H1 (cell line): ENCODE measurements at regions not wholly inside any gene's neighbourhood (a gene's known extent, or its start where the extent isn't known, plus 50 kb on each side); places are given as distances from the start of the nearest gene placed in this dataset.

ENCODE experiments used
- CTCF ChIA-PET: fragments of 300-600 bp; sonication (Branson Sonifier 250); formaldehyde crosslinking; loops from one replicate; lab custom pipeline; 2021; ENCODE audit not compliant: partially characterized antibody; lab: Charles Lee
- POLR2A ChIA-PET: fragments of 300-600 bp; sonication (Branson Sonifier 250); formaldehyde crosslinking; loops from one replicate; lab custom pipeline; 2021; ENCODE audit warnings: inconsistent platforms; ENCODE audit not compliant: partially characterized antibody; lab: Charles Lee
- DNase-seq, 2 experiments: peaks; one replicate each; pipeline versions ENCODE4 v3.0.0 to v3.0.0-alpha.2; 2010 to 2022; ENCODE audit warnings: low spot score in 2 of 2, low read depth in 1 of 2, mixed read lengths in 1 of 2
- FAIRE-seq: peaks from 2 replicates; lab custom pipeline; 2011; peaks lifted over from hg19 to GRCh38; lab: Jason Lieb, UNC
- H2AFZ ChIP-seq: 2 replicates; pipeline ENCODE4 v1.8.1; 2012; ENCODE audit warnings: low read length, inconsistent platforms
- H2AK5ac ChIP-seq: 2 replicates; pipeline ENCODE4 v1.6.1; 2013; ENCODE audit warnings: low read depth, low read length
- H2BK120ac ChIP-seq: replicated peaks from 2 replicates; pipeline ENCODE3; 2013; ENCODE audit warnings: low read depth, low read length, inconsistent platforms
- H2BK12ac ChIP-seq: 2 replicates; pipeline ENCODE4 v1.6.1; 2013; ENCODE audit warnings: low read depth, low read length
- H2BK15ac ChIP-seq: 2 replicates; pipeline ENCODE4 v1.6.1; 2013; ENCODE audit warnings: low read length
- H2BK20ac ChIP-seq: 2 replicates; pipeline ENCODE4 v1.6.1; 2013; ENCODE audit warnings: low read length
- H2BK5ac ChIP-seq: 2 replicates; pipeline ENCODE4 v1.6.1; 2013; ENCODE audit warnings: low read depth, low read length
- H3K14ac ChIP-seq: 2 replicates; pipeline ENCODE4 v1.6.1; 2013; ENCODE audit warnings: inconsistent platforms; ENCODE audit not compliant: insufficient read length
- H3K18ac ChIP-seq: 2 replicates; pipeline ENCODE4 v1.6.1; 2013; ENCODE audit warnings: low read length; ENCODE audit errors: extremely low read depth
- H3K23ac ChIP-seq: 2 replicates; pipeline ENCODE4 v1.6.1; 2013; ENCODE audit warnings: inconsistent platforms; ENCODE audit not compliant: insufficient read length
- H3K23me2 ChIP-seq: 2 replicates; pipeline ENCODE4 v1.6.1; 2013; ENCODE audit warnings: low read depth, low read length
- H3K27ac ChIP-seq: 2 replicates; pipeline ENCODE4 v1.6.1; 2011; ENCODE audit warnings: low read depth, low read length, inconsistent platforms
- H3K27me3 ChIP-seq, 4 experiments: replicated peaks in 1 of 4; 1 replicate in 1 of 4; 2 replicates in 3 of 4; pipeline versions ENCODE4 v1.6.1 to v1.8.1; 2011 to 2013; ENCODE audit warnings: low read length in 3 of 4, mild to moderate bottlenecking in 3 of 4, inconsistent platforms in 2 of 4, mixed read lengths in 2 of 4, moderate library complexity in 1 of 4; ENCODE audit not compliant: control insufficient read depth in 3 of 4, insufficient read depth in 3 of 4; ENCODE audit errors: extremely low read depth in 1 of 4
- H3K36me3 ChIP-seq, 4 experiments: 2 replicates each; pipeline versions ENCODE4 v1.6.1 to v1.8.1; 2011 to 2013; ENCODE audit warnings: mild to moderate bottlenecking in 4 of 4, low read length in 3 of 4, moderate library complexity in 2 of 4, control low read depth in 1 of 4, inconsistent platforms in 1 of 4; ENCODE audit not compliant: insufficient read depth in 4 of 4, control insufficient read depth in 2 of 4
- H3K4ac ChIP-seq: replicated peaks from 2 replicates; pipeline ENCODE3; 2013; ENCODE audit warnings: low read length, low read depth, mixed read lengths, inconsistent platforms; ENCODE audit not compliant: insufficient read length
- H3K4me1 ChIP-seq, 4 experiments: replicated peaks in 1 of 4; 1 replicate in 1 of 4; 2 replicates in 3 of 4; pipeline versions ENCODE4 v1.6.1 to v1.8.1; 2011 to 2013; ENCODE audit warnings: low read length in 3 of 4, inconsistent platforms in 2 of 4, mixed read lengths in 1 of 4; ENCODE audit not compliant: insufficient read depth in 4 of 4, control insufficient read depth in 3 of 4
- H3K4me2 ChIP-seq, 2 experiments: 2 replicates each; pipeline versions ENCODE4 v1.6.1 to v1.8.1; 2011 to 2013; ENCODE audit warnings: low read depth in 2 of 2, low read length in 2 of 2, control low read depth in 1 of 2, inconsistent platforms in 1 of 2, mild to moderate bottlenecking in 1 of 2; ENCODE audit not compliant: insufficient read depth in 1 of 2
- H3K4me3 ChIP-seq, 4 experiments: fragments of 200-600, 300-600 bp in 1 of 4; sonication (generic), shearing (Covaris generic), sonication (Bioruptor Twin) in 1 of 4; 2 replicates each; pipeline versions ENCODE4 v1.5.1 to v1.8.1; 2011 to 2016; ENCODE audit warnings: low read length in 4 of 4, low read depth in 3 of 4, control low read depth in 2 of 4, inconsistent platforms in 2 of 4, mild to moderate bottlenecking in 2 of 4, mixed read lengths in 1 of 4, moderate library complexity in 1 of 4; ENCODE audit not compliant: insufficient read depth in 2 of 4; ENCODE audit errors: extremely low read depth in 1 of 4
- H3K56ac ChIP-seq: replicated peaks from 2 replicates; pipeline ENCODE3; 2013; ENCODE audit warnings: low read depth, mild to moderate bottlenecking, mixed read lengths, low read length, inconsistent platforms; ENCODE audit not compliant: insufficient read length
- H3K79me1 ChIP-seq: 2 replicates; pipeline ENCODE4 v1.6.1; 2013; ENCODE audit warnings: low read depth, low read length, control low read depth
- H3K79me2 ChIP-seq, 2 experiments: 2 replicates each; pipeline versions ENCODE4 v1.6.1 to v1.8.1; 2012 to 2013; ENCODE audit warnings: low read length in 2 of 2, mild to moderate bottlenecking in 2 of 2, inconsistent platforms in 1 of 2; ENCODE audit not compliant: insufficient read depth in 2 of 2, control insufficient read depth in 1 of 2
- H3K9ac ChIP-seq, 4 experiments: replicated peaks in 1 of 4; 1 replicate in 1 of 4; 2 replicates in 3 of 4; pipeline versions ENCODE4 v1.6.1 to v1.8.1; 2011 to 2013; ENCODE audit warnings: low read depth in 3 of 4, low read length in 3 of 4, control low read depth in 2 of 4, mild to moderate bottlenecking in 2 of 4, moderate library complexity in 2 of 4, inconsistent platforms in 1 of 4; ENCODE audit errors: extremely low read depth in 1 of 4
- H3K9me3 ChIP-seq, 2 experiments: 2 replicates each; pipeline versions ENCODE4 v1.6.1 to v1.8.1; 2012 to 2013; ENCODE audit warnings: mild to moderate bottlenecking in 2 of 2, moderate library complexity in 2 of 2, control low read depth in 1 of 2, inconsistent platforms in 1 of 2, low read depth in 1 of 2, low read length in 1 of 2, mixed read lengths in 1 of 2; ENCODE audit not compliant: insufficient read depth in 2 of 2
- H4K20me1 ChIP-seq, 2 experiments: replicated peaks in 1 of 2; 2 replicates each; pipeline versions ENCODE3 to v1.8.1; 2011 to 2013; ENCODE audit warnings: inconsistent platforms in 2 of 2, low read length in 2 of 2, mild to moderate bottlenecking in 1 of 2; ENCODE audit not compliant: insufficient read depth in 2 of 2, control insufficient read depth in 1 of 2
- H4K5ac ChIP-seq: 2 replicates; pipeline ENCODE4 v1.6.1; 2013; ENCODE audit warnings: low read length, low read depth, mixed read lengths, inconsistent platforms; ENCODE audit not compliant: insufficient read length
- H4K8ac ChIP-seq: 2 replicates; pipeline ENCODE4 v1.8.0; 2013; ENCODE audit warnings: mild to moderate bottlenecking, moderate library complexity, low read length, inconsistent platforms; ENCODE audit not compliant: insufficient read depth; ENCODE audit errors: extremely low read depth
- H4K91ac ChIP-seq: replicated peaks from 2 replicates; pipeline ENCODE3; 2013; ENCODE audit warnings: low read length, mixed read lengths, inconsistent platforms; ENCODE audit not compliant: insufficient read length
- BRCA1 ChIP-seq: IDR thresholded peaks from 2 replicates; pipeline ENCODE4 v1.6.1; 2012; ENCODE audit warnings: low read depth, low read length, improper control_type of control experiment
- SP2 ChIP-seq: IDR thresholded peaks from 2 replicates; pipeline ENCODE4 v1.6.1; 2012; ENCODE audit warnings: mild to moderate bottlenecking, low read length, inconsistent platforms
- WGBS, 2 experiments: shearing (Covaris generic) in 1 of 2; methylation state at CpG; one replicate each; pipeline versions ENCODE4 v1.1.6 to v1.1.7; 2013 to 2015; ENCODE audit warnings: low lambda C conversion rate in 2 of 2, mixed read lengths in 2 of 2, inconsistent platforms in 1 of 2, low coverage in 1 of 2, missing lambda C conversion rate in 1 of 2; ENCODE audit not compliant: insufficient replicate concordance in 2 of 2, insufficient coverage in 1 of 2, insufficient read length in 1 of 2; ENCODE audit errors: extremely low coverage in 1 of 2, missing lambda C conversion rate in 1 of 2; 5-methylcytosine and 5-hydroxymethylcytosine counted together

DNA sequence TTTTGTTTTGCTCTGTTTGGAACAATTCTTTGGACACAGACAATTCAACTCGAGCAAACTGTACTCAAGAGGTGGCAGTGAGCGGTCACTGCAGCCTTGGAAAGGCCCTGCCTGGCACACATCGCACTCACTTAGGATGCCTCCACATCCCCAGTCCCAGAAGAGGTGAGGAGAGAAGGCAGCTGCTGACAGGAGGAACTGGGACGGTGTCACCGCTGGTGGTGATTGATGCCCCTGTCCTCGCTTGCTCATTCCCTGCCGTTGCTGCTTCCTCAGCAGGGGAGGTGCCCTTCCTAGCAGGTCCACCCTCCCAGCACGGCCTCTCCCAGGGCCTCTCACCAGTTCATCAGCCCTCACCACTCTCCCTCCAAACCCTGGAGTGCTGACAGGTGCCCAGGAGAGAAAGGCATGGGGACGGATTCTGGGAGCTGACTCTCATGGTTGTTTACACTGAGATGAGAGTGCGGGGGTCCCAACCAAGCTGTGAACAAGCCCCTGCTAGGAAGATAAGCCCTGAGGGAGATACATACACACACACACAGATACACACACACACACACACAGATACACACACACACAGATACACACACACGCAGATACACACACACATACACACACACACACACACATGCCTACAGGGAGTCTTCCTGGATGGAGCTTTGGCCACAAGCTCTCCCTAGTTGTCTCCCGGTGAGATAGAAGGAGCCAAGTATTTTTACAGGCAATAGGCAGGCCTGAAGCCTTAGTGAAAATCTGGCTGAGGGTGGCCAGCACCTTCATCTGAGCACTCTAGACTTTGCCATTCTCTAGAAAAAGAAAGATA is 101.1 kb downstream of the CDC7 start:
- no peak for FAIRE-seq
- no peak overlapping the region for H2BK120ac ChIP-seq
- no peaks in the 10 kb centered on the region for H3K9me3 ChIP-seq
- H3K4me3 ChIP-seq: no peak overlapping the region
- no peak overlapping the region for H2BK12ac ChIP-seq
- 86% methylated on average over 12 of the region's 12 CpGs; no CpG with 5 or more reads in 1 of the 2 experiments for WGBS, 2 experiments
- no peak overlapping the region for H3K14ac ChIP-seq
- peak overlapping the region; percentile 26 for H4K91ac ChIP-seq
- no peaks in the 10 kb centered on the region for H3K4me1 ChIP-seq
- H3K27me3 ChIP-seq: 0 out of 7 replicates have a peak, but pooled peaks cover 0 to 4% (median 0%) of the 10 kb centered on the region in 4 experiments
- H4K20me1 ChIP-seq: no peaks in the 10 kb centered on the region
- ChIA-PET CTCF (interaction anchor here (0.6 to 1.5 kb wide), 2 partner anchors 9 to 74 kb away, joined by 3 to 6 read pairs; no protein-coding TSS in a partner anchor), POLR2A (no interaction called here)
- no peak overlapping the region for H3K56ac ChIP-seq
- H3K18ac ChIP-seq: no peak overlapping the region
- H3K36me3 ChIP-seq: no peaks in the 10 kb centered on the region
- no peak for DNase-seq
- peak overlapping the region; percentile 49; the same call in 1 of the 2 replicates for H2BK5ac ChIP-seq
- no peak overlapping the region; the same call in 1 of the 2 replicates for H2AFZ ChIP-seq
- H2BK20ac ChIP-seq: peak overlapping the region; percentile 35; the same call in 1 of the 2 replicates
- H3K23me2 ChIP-seq: peaks cover 2% of the 10 kb centered on the region
- TF ChIP-seq BRCA1 (no peak), SP2 (no peak)
- H4K5ac ChIP-seq: no peak overlapping the region
- H4K8ac ChIP-seq: no peak overlapping the region; the same call in 1 of the 2 replicates
- no peak overlapping the region for H3K4ac ChIP-seq
- no peak overlapping the region for H3K9ac ChIP-seq
- no peak overlapping the region for H3K23ac ChIP-seq
- H3K79me1 ChIP-seq: no peaks in the 10 kb centered on the region
- no peak overlapping the region for H2AK5ac ChIP-seq
- no peaks in the 10 kb centered on the region for H3K79me2 ChIP-seq
- no peak overlapping the region for H3K4me2 ChIP-seq
- H3K27ac ChIP-seq: no peak overlapping the region
- peak overlapping the region; percentile 19; the same call in 1 of the 2 replicates for H2BK15ac ChIP-seq
